Left lung (tissue), 4 donors: ENCODE measurements at regions not wholly inside any gene's neighbourhood (a gene's known extent, or its start where the extent isn't known, plus 50 kb on each side); places are given as distances from the start of the nearest gene placed in this dataset.

Experiments used
- ATAC-seq: fragments of 200-7000 bp; cut with Tn5 transposase; one replicate; pipeline ENCODE4 v1.9.1; 2020; ENCODE audit warnings: moderate library complexity
- DNase-seq, 4 donors: peaks; one replicate each; pipeline ENCODE4 v3.0.0-alpha.2; 2013 to 2020
- H3K27ac ChIP-seq, 2 donors: fragments of 200-600 bp; sonication (generic) in 1 of 2; one replicate each; pipeline versions ENCODE4 v1.5.0 to v1.8.0; 2020 to 2021
- H3K27me3 ChIP-seq, 2 donors: fragments of 200-600 bp; sonication (generic) in 1 of 2; one replicate each; pipeline versions ENCODE4 v1.5.0 to v1.8.0; 2020 to 2021
- H3K36me3 ChIP-seq, 2 donors: fragments of 200-600 bp; sonication (generic) in 1 of 2; one replicate each; pipeline versions ENCODE4 v1.5.0 to v1.8.0; 2020 to 2021
- H3K4me1 ChIP-seq, 2 donors: fragments of 200-600 bp; one replicate each; pipeline ENCODE4 v1.8.0; 2021
- H3K4me3 ChIP-seq, 2 donors: fragments of 200-600 bp; sonication (generic) in 1 of 2; one replicate each; pipeline versions ENCODE4 v1.5.0 to v1.8.0; 2020 to 2021; ENCODE audit warnings: mild to moderate bottlenecking in 1 of 2
- H3K9me3 ChIP-seq, 2 donors: fragments of 200-600 bp; sonication (generic) in 1 of 2; one replicate each; pipeline versions ENCODE4 v1.5.0 to v1.8.0; 2020 to 2021
- CTCF ChIP-seq, 2 donors: fragments of 200-600 bp; sonication (generic) in 1 of 2; IDR thresholded peaks; one replicate each; pipeline versions ENCODE4 v1.5.0 to v1.8.0; 2021; ENCODE audit warnings: antibody characterized with exemption in 2 of 2
- intact Hi-C, 2 donors: fragments of 100-400 bp; cut with DNase I; formaldehyde crosslinking; loops; one replicate each; pipeline versions ENCODE4 v1.11.2 to v1.14.2; 2022
- donor health status: DM: no; HTN: yes; CAD: no.
- donor health status: DM: no; HTN: no; CAD: no.

GRCh38 chr4:35993606-35994005 lies 250.7 kb downstream of the ARAP2 start:
- no peak for TF ChIP-seq CTCF (IDR thresholded peaks at IDR 0.05)
- intact Hi-C loops, result no loop called here
- peaks cover 0 to under 1% of the 10 kb centered on the region in 2 donors for H3K9me3 ChIP-seq

GRCh38 chr4:36000941-36001557 lies 243.3 kb downstream of the ARAP2 start:
- DNase-seq, result no peak
- intact Hi-C loops, result no loop called here
- Histone ChIP-seq H3K27me3 (no peaks in the 10 kb centered on the region), H3K36me3 (no peaks in the 10 kb centered on the region), H3K9me3 (peaks cover 0 to 1% of the 10 kb centered on the region in 2 donors), H3K4me1 (no peaks in the 10 kb centered on the region), H3K4me3 (no peak overlapping the region), H3K27ac (no peak overlapping the region)
- no peak for TF ChIP-seq CTCF (IDR thresholded peaks at IDR 0.05)
- ATAC-seq, result no peak

More at GRCh38 chr4:35993606-35994005, 250.7 kb downstream of the ARAP2 start:
- DNase-seq (no peak), ATAC-seq (no peak)
- Histone ChIP-seq H3K4me3 (no peak overlapping the region), H3K27me3 (no peaks in the 10 kb centered on the region), H3K4me1 (no peaks in the 10 kb centered on the region), H3K27ac (no peak overlapping the region), H3K36me3 (no peaks in the 10 kb centered on the region)

DNA sequence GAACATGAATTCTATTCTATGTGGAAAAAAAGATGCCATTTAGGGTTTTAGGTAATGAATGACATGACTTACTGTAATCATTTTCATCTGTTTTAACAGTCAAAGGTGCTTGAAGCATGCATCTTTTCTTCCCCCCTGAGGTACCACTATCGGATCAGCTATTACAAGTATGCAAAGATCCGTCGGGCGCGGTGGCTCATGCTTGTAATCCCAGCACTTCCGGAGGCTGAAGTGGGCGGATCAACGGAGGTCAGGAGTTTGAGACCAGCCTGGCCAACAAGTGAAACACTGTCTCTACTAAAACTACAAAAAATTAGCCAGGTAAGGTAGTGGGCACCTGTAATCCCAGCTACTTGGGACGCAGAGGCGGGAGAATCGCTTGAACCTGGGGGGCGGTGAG lies 241.3 kb downstream of the ARAP2 start:
- TF ChIP-seq CTCF (IDR thresholded peaks at IDR 0.05), result no peak
- ATAC-seq, result no peak
- Histone ChIP-seq H3K36me3 (no peaks in the 10 kb centered on the region), H3K4me3 (no peak overlapping the region), H3K27ac (no peak overlapping the region), H3K27me3 (no peaks in the 10 kb centered on the region), H3K4me1 (no peaks in the 10 kb centered on the region), H3K9me3 (peaks cover 0 to 1% of the 10 kb centered on the region in 2 donors)
- peak in 1 of 4 donors; percentile 58 for DNase-seq
- intact Hi-C loops, result no loop called here

- intact Hi-C loops, result no loop called here
- H3K4me1 ChIP-seq, result no peaks in the 10 kb centered on the region
These were observed 240.0 kb downstream of the ARAP2 start for GRCh38 chr4:36004204-36004851.

More at GRCh38 chr4:36004204-36004851, 240.0 kb downstream of the ARAP2 start:
- no peak overlapping the region for H3K27ac ChIP-seq
- no peak overlapping the region for H3K4me3 ChIP-seq
- ATAC-seq (no peak), DNase-seq (no peak)
- peaks cover 0 to 1% of the 10 kb centered on the region in 2 donors for H3K9me3 ChIP-seq
- no peaks in the 10 kb centered on the region for H3K36me3 ChIP-seq
- TF ChIP-seq CTCF (IDR thresholded peaks at IDR 0.05), result no peak
- no peaks in the 10 kb centered on the region for H3K27me3 ChIP-seq
